SK-N-SH (cell line): ENCODE measurements at regions not wholly inside any gene's neighbourhood (a gene's known extent, or its start where the extent isn't known, plus 50 kb on each side); places are given as distances from the start of the nearest gene placed in this dataset.

Experiments
- ELF1 ChIP-seq: IDR thresholded peaks from 2 replicates; pipeline ENCODE4 v1.4.0; 2012
- POLR2AphosphoS5 ChIP-seq: IDR thresholded peaks from 2 replicates; pipeline ENCODE4 v1.6.1; 2012; ENCODE audit warnings: low read depth, low read length

DNA sequence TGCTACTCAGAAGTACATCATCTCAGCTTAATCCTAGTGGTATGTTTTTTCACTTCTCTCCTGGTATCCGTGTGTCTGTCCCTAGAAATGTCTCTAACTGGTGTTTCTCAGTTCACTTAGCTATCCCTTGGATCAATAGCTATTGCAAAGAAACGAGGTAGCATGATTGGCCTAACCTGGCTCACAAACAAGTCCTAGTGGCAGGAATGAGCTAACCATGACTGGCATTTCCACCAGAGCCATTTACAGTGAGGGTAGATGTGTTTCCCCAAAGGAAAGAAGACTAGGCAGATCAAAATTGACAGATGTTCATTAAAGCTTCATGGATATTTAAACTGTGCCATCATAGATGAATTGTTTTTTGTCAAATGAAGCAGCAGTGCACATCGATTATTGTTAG is 82.5 kb downstream of the PALM2AKAP2 start:
- TF ChIP-seq ELF1 (no peak), POLR2AphosphoS5 (no peak)
